Peyer's patch (tissue), 4 donors: ENCODE measurements at regions not wholly inside any gene's neighbourhood (a gene's known extent, or its start where the extent isn't known, plus 50 kb on each side); places are given as distances from the start of the nearest gene placed in this dataset.

Experiments used
- DNase-seq, 3 donors: peaks; one replicate each; pipeline ENCODE4 v3.0.0-alpha.2; 2017 to 2019
- H3K27ac ChIP-seq, 4 donors: fragments of 200-600 bp; sonication (generic); one replicate each; pipeline ENCODE4 v1.5.1; 2016 to 2019
- H3K27me3 ChIP-seq, 2 donors: fragments of 200-600 bp; sonication (generic); one replicate each; pipeline ENCODE4 v1.5.1; 2019
- H3K36me3 ChIP-seq, 3 donors: fragments of 200-600 bp; sonication (generic); one replicate each; pipeline ENCODE4 v1.5.1; 2016 to 2019
- H3K4me1 ChIP-seq, 4 donors: fragments of 200-600 bp; sonication (generic); one replicate each; pipeline ENCODE4 v1.5.1; 2016 to 2019
- H3K4me3 ChIP-seq, 4 donors: fragments of 200-600 bp; sonication (generic); 1 replicate in 3 of 4; 2 replicates in 1 of 4; pipeline ENCODE4 v1.5.1; 2016 to 2019; ENCODE audit warnings: mild to moderate bottlenecking in 1 of 4
- H3K9me3 ChIP-seq, 4 donors: fragments of 200-600 bp; sonication (generic); one replicate each; pipeline ENCODE4 v1.5.1; 2016 to 2019; ENCODE audit warnings: mild to moderate bottlenecking in 1 of 4
- CTCF ChIP-seq, 6 experiments: fragments of 450-650 bp in 4 of 6; fragments of 200-600 bp in 2 of 6; sonication (generic) in 1 of 6; IDR thresholded peaks; one replicate each; pipeline ENCODE4 v1.5.1; 2017 to 2019; ENCODE audit warnings: antibody characterized with exemption in 6 of 6, mild to moderate bottlenecking in 3 of 6, moderate library complexity in 1 of 6
- POLR2A ChIP-seq, 2 donors: fragments of 450-650 bp; IDR thresholded peaks; one replicate each; pipeline ENCODE4 v1.5.1; 2017; ENCODE audit warnings: antibody characterized with exemption in 2 of 2, mild to moderate bottlenecking in 2 of 2, moderate library complexity in 2 of 2

GRCh38 chr15:31448635-31448979 lies 122.0 kb downstream of the KLF13 start:
- Histone ChIP-seq H3K36me3 (no peaks in the 10 kb centered on the region), H3K27ac (no peak overlapping the region), H3K4me1 (peaks cover 0 to 4% (median under 1%) of the 10 kb centered on the region in 4 donors), H3K9me3 (no peaks in the 10 kb centered on the region), H3K4me3 (no peak overlapping the region), H3K27me3 (no peaks in the 10 kb centered on the region)
- DNase-seq: no peak
- TF ChIP-seq POLR2A (IDR thresholded peaks at IDR 0.05) (no peak), CTCF (IDR thresholded peaks at IDR 0.05) (peak in 1 of 6 experiments; percentile 15)

- Histone ChIP-seq H3K4me3 (no peak overlapping the region), H3K27me3 (no peaks in the 10 kb centered on the region), H3K4me1 (peaks cover 0 to 4% (median 0%) of the 10 kb centered on the region in 4 donors), H3K27ac (no peak overlapping the region), H3K36me3 (no peaks in the 10 kb centered on the region), H3K9me3 (no peaks in the 10 kb centered on the region)
- peak in 1 of 3 donors; percentile 42 for DNase-seq
- TF ChIP-seq CTCF (IDR thresholded peaks at IDR 0.05) (no peak), POLR2A (IDR thresholded peaks at IDR 0.05) (no peak)
Observed at GRCh38 chr15:31452595-31453557, 126.2 kb downstream of the KLF13 start.

- Histone ChIP-seq H3K27me3 (no peaks in the 10 kb centered on the region), H3K36me3 (no peaks in the 10 kb centered on the region), H3K4me3 (no peak overlapping the region), H3K4me1 (peaks cover 0 to 8% (median 2%) of the 10 kb centered on the region in 4 donors), H3K27ac (no peak overlapping the region), H3K9me3 (no peaks in the 10 kb centered on the region)
- DNase-seq: peak in 1 of 3 donors; percentile 36
- no peak for TF ChIP-seq POLR2A (IDR thresholded peaks at IDR 0.05)
- no peak for TF ChIP-seq CTCF (IDR thresholded peaks at IDR 0.05)
Observed at GRCh38 chr15:31453558-31454318, 127.1 kb downstream of the KLF13 start.

GRCh38 chr15:31455499-31455898 lies 128.9 kb downstream of the KLF13 start:
- Histone ChIP-seq H3K4me3 (no peak overlapping the region), H3K27me3 (no peaks in the 10 kb centered on the region), H3K4me1 (peaks cover 0 to 10% (median 2%) of the 10 kb centered on the region in 4 donors), H3K9me3 (no peaks in the 10 kb centered on the region), H3K36me3 (no peaks in the 10 kb centered on the region), H3K27ac (no peak overlapping the region)
- no peak for DNase-seq
- TF ChIP-seq CTCF (IDR thresholded peaks at IDR 0.05): peak in 1 of 6 experiments; percentile 12
- no peak for TF ChIP-seq POLR2A (IDR thresholded peaks at IDR 0.05)

- no peak for DNase-seq
- TF ChIP-seq POLR2A (IDR thresholded peaks at IDR 0.05) (no peak), CTCF (IDR thresholded peaks at IDR 0.05) (no peak)
- Histone ChIP-seq H3K9me3 (no peaks in the 10 kb centered on the region), H3K27ac (no peak overlapping the region), H3K4me3 (no peak overlapping the region), H3K4me1 (peaks cover 0 to 10% (median 2%) of the 10 kb centered on the region in 4 donors), H3K36me3 (no peaks in the 10 kb centered on the region), H3K27me3 (no peaks in the 10 kb centered on the region)
Observed at GRCh38 chr15:31456354-31457060, 129.9 kb downstream of the KLF13 start.
